ENCODE measurements at regions not wholly inside any gene's neighbourhood (a gene's known extent, or its start where the extent isn't known, plus 50 kb on each side); places are given as distances from the start of the nearest gene placed in this dataset.

- peaks cover 38% of the 10 kb centered on the region for H3K79me2 ChIP-seq (ENCODE audit: insufficient read depth, low read length)
- no peaks in the 10 kb centered on the region for H3K36me3 Mint-ChIP-seq
- peak overlapping the region; percentile 18 for H2AFZ ChIP-seq (ENCODE audit: insufficient read depth, low read depth, low read length, poor library complexity, severe bottlenecking)
- peaks cover 61% of the 10 kb centered on the region for H3K4me1 Mint-ChIP-seq
- H3K4me2 ChIP-seq (replicated peaks; ENCODE audit: extremely low read depth, low read length, poor library complexity, severe bottlenecking): peak overlapping the region; percentile 61
- no peaks in the 10 kb centered on the region for H3K9me3 ChIP-seq (replicated peaks in 1 of 2; ENCODE audit: control insufficient read depth in 1 of 2, insufficient read depth in 1 of 2, low read length in 2 of 2)
- intact Hi-C loops (cut with micrococcal nuclease): no loop called here
- DNase-seq: peak; percentile 58 to 76 (median 64)
- no peaks in the 10 kb centered on the region for H3K27me3 ChIP-seq (ENCODE audit: control insufficient read depth in 2 of 2, insufficient read depth in 2 of 2, low read length in 2 of 2)
- peak overlapping the region in 1 of 2 donors; percentile 78 for H3K27ac ChIP-seq (ENCODE audit: low read depth in 1 of 2, low read length in 2 of 2)
- peak overlapping the region in 2 of 3 experiments; percentile 16 to 51 for H3K4me3 ChIP-seq (replicated peaks in 1 of 3; ENCODE audit: low read depth in 2 of 3, low read length in 3 of 3)
- no peaks in the 10 kb centered on the region for H3K36me3 ChIP-seq (replicated peaks in 1 of 2; ENCODE audit: control insufficient read depth in 1 of 2, insufficient read depth in 2 of 2, low read length in 2 of 2)
- no peaks in the 10 kb centered on the region for H4K20me1 ChIP-seq (ENCODE audit: insufficient read depth, low read length)
- H3K9ac ChIP-seq (ENCODE audit: insufficient read depth, low read length, poor library complexity, severe bottlenecking): no peak overlapping the region
- H3K4me3 Mint-ChIP-seq: peak overlapping the region; percentile 18 to 45
- H3K4me1 ChIP-seq (ENCODE audit: control insufficient read depth in 1 of 2, insufficient read depth in 2 of 2, low read length in 2 of 2): peaks cover 40 to 51% of the 10 kb centered on the region in 2 donors
- peaks cover 0 to 4% (median 2%) of the 10 kb centered on the region in 3 donors for H3K27me3 Mint-ChIP-seq (ENCODE audit: low read depth in 3 of 3)
- no peak for TF ChIP-seq CTCF (IDR thresholded peaks at IDR 0.05)
- no CpG with 5 or more reads among the region's 2 CpGs for WGBS (ENCODE audit: insufficient coverage)
- peak overlapping the region in 6 of 7 donors; percentile 19 to 86 (median 77) for H3K27ac Mint-ChIP-seq
- peaks cover 0 to 9% (median 2%) of the 10 kb centered on the region in 7 donors for H3K9me3 Mint-ChIP-seq
Measured at GRCh38 chr2:126799301-126799700, 99.4 kb upstream of the TEX51 start.

- Histone ChIP-seq H3K9me3 (replicated peaks in 1 of 2; ENCODE audit: control insufficient read depth in 1 of 2, insufficient read depth in 1 of 2, low read length in 2 of 2) (no peaks in the 10 kb centered on the region), H3K79me2 (ENCODE audit: insufficient read depth, low read length) (peaks cover 38% of the 10 kb centered on the region), H3K27ac (ENCODE audit: low read depth in 1 of 2, low read length in 2 of 2) (peak overlapping the region in 1 of 2 donors; percentile 78), H2AFZ (ENCODE audit: insufficient read depth, low read depth, low read length, poor library complexity, severe bottlenecking) (no peak overlapping the region), H3K36me3 (replicated peaks in 1 of 2; ENCODE audit: control insufficient read depth in 1 of 2, insufficient read depth in 2 of 2, low read length in 2 of 2) (no peaks in the 10 kb centered on the region), H3K4me1 (ENCODE audit: control insufficient read depth in 1 of 2, insufficient read depth in 2 of 2, low read length in 2 of 2) (peaks cover 44 to 55% of the 10 kb centered on the region in 2 donors), H3K27me3 (ENCODE audit: control insufficient read depth in 2 of 2, insufficient read depth in 2 of 2, low read length in 2 of 2) (no peaks in the 10 kb centered on the region), H3K4me2 (replicated peaks; ENCODE audit: extremely low read depth, low read length, poor library complexity, severe bottlenecking) (no peak overlapping the region), H3K4me3 (replicated peaks in 1 of 3; ENCODE audit: low read depth in 2 of 3, low read length in 3 of 3) (no peak overlapping the region), H4K20me1 (ENCODE audit: insufficient read depth, low read length) (no peaks in the 10 kb centered on the region), H3K9ac (ENCODE audit: insufficient read depth, low read length, poor library complexity, severe bottlenecking) (no peak overlapping the region)
- peaks cover 59% of the 10 kb centered on the region for H3K4me1 Mint-ChIP-seq
- no CpG with 5 or more reads among the region's 6 CpGs for WGBS (ENCODE audit: insufficient coverage)
- H3K27me3 Mint-ChIP-seq (ENCODE audit: low read depth in 3 of 3): peaks cover 0 to 3% (median 1%) of the 10 kb centered on the region in 3 donors
- H3K4me3 Mint-ChIP-seq: no peak overlapping the region
- H3K27ac Mint-ChIP-seq: peak overlapping the region in 1 of 7 donors; percentile 3
- peaks cover 0 to 10% (median 2%) of the 10 kb centered on the region in 7 donors for H3K9me3 Mint-ChIP-seq
- TF ChIP-seq CTCF (IDR thresholded peaks at IDR 0.05): no peak
- no peaks in the 10 kb centered on the region for H3K36me3 Mint-ChIP-seq
- DNase-seq: no peak
- intact Hi-C loops (cut with micrococcal nuclease): no loop called here
Measured at GRCh38 chr2:126801473-126801872, 97.2 kb upstream of the TEX51 start.
